ENCODE measurements at regions not wholly inside any gene's neighbourhood (a gene's known extent, or its start where the extent isn't known, plus 50 kb on each side); places are given as distances from the start of the nearest gene placed in this dataset.

GRCh38 chr13:78190296-78190695, 271.7 kb upstream of the EDNRB start:
- no peak for TF ChIP-seq CTCF (conservative IDR thresholded peaks at IDR 0.05; ENCODE audit: low read depth in 2 of 2)
- no peak for TF ChIP-seq REST (IDR thresholded peaks at IDR 0.05; ENCODE audit: unreplicated experiment)
- TF ChIP-seq POLR2AphosphoS5 (IDR thresholded peaks at IDR 0.05; ENCODE audit: low read depth), result no peak
- TF ChIP-seq JUNB (IDR thresholded peaks at IDR 0.05; ENCODE audit: unreplicated experiment), result no peak
- no peak for TF ChIP-seq EZH2 (IDR thresholded peaks at IDR 0.05; ENCODE audit: low read depth, unreplicated experiment)
- no peak for TF ChIP-seq ETS1 (IDR thresholded peaks at IDR 0.05)
- TF ChIP-seq ZNF114 (CRISPR knock-in tag; IDR thresholded peaks at IDR 0.05), result no peak
- TF ChIP-seq NANOG (IDR thresholded peaks at IDR 0.05; ENCODE audit: borderline replicate concordance), result no peak
- TF ChIP-seq EZH2phosphoT487 (IDR thresholded peaks at IDR 0.05; ENCODE audit: unreplicated experiment), result no peak
- no peak for TF ChIP-seq CREB1 (CRISPR knock-in tag; IDR thresholded peaks at IDR 0.05; ENCODE audit: low read depth)
- no peak for TF ChIP-seq ZNF331 (CRISPR knock-in tag; IDR thresholded peaks at IDR 0.05; ENCODE audit: low read depth)
- TF ChIP-seq STAT1 (IDR thresholded peaks at IDR 0.05; ENCODE audit: unreplicated experiment), result no peak
- TF ChIP-seq ZNF462 (CRISPR knock-in tag; IDR thresholded peaks at IDR 0.05), result no peak

Measured in GM23338 (cell line).